ENCODE measurements at regions not wholly inside any gene's neighbourhood (a gene's known extent, or its start where the extent isn't known, plus 50 kb on each side); places are given as distances from the start of the nearest gene placed in this dataset.
"Not testable (repeated sequence)": the region's sequence is repeated elsewhere in the genome, so short reads cannot be mapped to it uniquely, and the experiment has no call there.

GRCh38 chr20:53727239-53727638 is 133.6 kb upstream of the ZNF217 start:
- CTCF ChIA-PET = interaction anchor here (2.0 kb wide), 1 partner anchor 9 kb away, joined by 5 read pairs; no protein-coding TSS in a partner anchor
- not testable (repeated sequence) for H3K36me3 Mint-ChIP-seq (ENCODE audit: low read depth); H3K27me3 Mint-ChIP-seq

GRCh38 chr20:53725575-53725970 is 131.9 kb upstream of the ZNF217 start:
- Mint-ChIP-seq H3K4me1 (peaks cover 41% of the 10 kb centered on the region), H3K27ac (no peak overlapping the region), H3K4me3 (no peak overlapping the region), H3K36me3 (ENCODE audit: low read depth) (peaks cover 7% of the 10 kb centered on the region), H3K27me3 (no peaks in the 10 kb centered on the region), H3K9me3 (peaks cover 3% of the 10 kb centered on the region)
- ChIA-PET POLR2A (no interaction called here), CTCF (interaction anchor here (0.7 to 2.0 kb wide), 2 partner anchors 10 to 173 kb away, joined by 5 read pairs; no protein-coding TSS in a partner anchor)
- DNase-seq = no peak

More at GRCh38 chr20:53727239-53727638, 133.6 kb upstream of the ZNF217 start:
- H3K4me1 Mint-ChIP-seq = peaks cover 33% of the 10 kb centered on the region
- DNase-seq, POLR2A ChIA-PET, H3K9me3 Mint-ChIP-seq, H3K27ac Mint-ChIP-seq, H3K4me3 Mint-ChIP-seq: not testable (repeated sequence)

- Mint-ChIP-seq H3K4me1 (peaks cover 30% of the 10 kb centered on the region), H3K27me3 (no peaks in the 10 kb centered on the region), H3K27ac (no peak overlapping the region), H3K36me3 (ENCODE audit: low read depth) (peaks cover 7% of the 10 kb centered on the region), H3K9me3 (peaks cover 3% of the 10 kb centered on the region), H3K4me3 (no peak overlapping the region)
- no peak for DNase-seq
- CTCF ChIA-PET = no interaction called here
- POLR2A ChIA-PET = no interaction called here
These were observed 130.0 kb upstream of the ZNF217 start for GRCh38 chr20:53723621-53724020.

- ChIA-PET CTCF (interaction anchor here (1.1 to 1.2 kb wide), 2 partner anchors 28 to 193 kb away, joined by 3 read pairs; no protein-coding TSS in a partner anchor), POLR2A (no interaction called here)
- H3K9me3 Mint-ChIP-seq = peaks cover 3% of the 10 kb centered on the region
- peak; percentile 33 for DNase-seq
- H3K27me3 Mint-ChIP-seq = no peaks in the 10 kb centered on the region
- H3K27ac Mint-ChIP-seq = peak overlapping the region; percentile 77
- H3K4me1 Mint-ChIP-seq = peaks cover 24% of the 10 kb centered on the region
- H3K4me3 Mint-ChIP-seq = no peak overlapping the region
- H3K36me3 Mint-ChIP-seq (ENCODE audit: low read depth) = peaks cover 5% of the 10 kb centered on the region
These were observed 129.4 kb upstream of the ZNF217 start for GRCh38 chr20:53723045-53723444.

- Mint-ChIP-seq H3K27ac (peak overlapping the region; percentile 77), H3K36me3 (ENCODE audit: low read depth) (peaks cover 5% of the 10 kb centered on the region), H3K4me1 (peaks cover 23% of the 10 kb centered on the region), H3K9me3 (peaks cover 3% of the 10 kb centered on the region), H3K4me3 (no peak overlapping the region), H3K27me3 (no peaks in the 10 kb centered on the region)
- no peak for DNase-seq
- ChIA-PET CTCF (interaction anchor here (0.6 to 1.2 kb wide), 4 partner anchors 29 to 213 kb away, joined by 3 read pairs; no protein-coding TSS in a partner anchor), POLR2A (no interaction called here)
These were observed 128.9 kb upstream of the ZNF217 start for GRCh38 chr20:53722515-53723036.

GRCh38 chr20:53721445-53721963 is 127.9 kb upstream of the ZNF217 start:
- POLR2A ChIA-PET; H3K4me3 Mint-ChIP-seq; H3K9me3 Mint-ChIP-seq; DNase-seq; H3K27me3 Mint-ChIP-seq; H3K36me3 Mint-ChIP-seq (ENCODE audit: low read depth); H3K27ac Mint-ChIP-seq: not testable (repeated sequence)
- H3K4me1 Mint-ChIP-seq = peaks cover 23% of the 10 kb centered on the region
- CTCF ChIA-PET = interaction anchor here (1.2 kb wide), 1 partner anchor 194 kb away, joined by 3 read pairs; no protein-coding TSS in a partner anchor

- not testable (repeated sequence) for H3K36me3 Mint-ChIP-seq (ENCODE audit: low read depth)
These were observed 125.6 kb upstream of the ZNF217 start for GRCh38 chr20:53719171-53719803.

GRCh38 chr20:53718142-53719021 is 124.7 kb upstream of the ZNF217 start:
- DNase-seq = no peak

More at GRCh38 chr20:53719171-53719803, 125.6 kb upstream of the ZNF217 start:
- H3K4me1 Mint-ChIP-seq = peaks cover 27% of the 10 kb centered on the region
- ChIA-PET POLR2A (interaction anchor here (0.7 kb wide), 1 partner anchor 593 kb away, joined by 3 read pairs; no protein-coding TSS in a partner anchor), CTCF (interaction anchor here (0.6 to 2.9 kb wide), 6 partner anchors 11 to 166 kb away, joined by 3 to 15 read pairs (median 4); no protein-coding TSS in a partner anchor)
- H3K27me3 Mint-ChIP-seq, H3K27ac Mint-ChIP-seq, H3K4me3 Mint-ChIP-seq, H3K9me3 Mint-ChIP-seq, DNase-seq: not testable (repeated sequence)

GRCh38 chr20:53716395-53716794 is 122.8 kb upstream of the ZNF217 start:
- Mint-ChIP-seq H3K9me3 (peaks cover 3% of the 10 kb centered on the region), H3K4me3 (no peak overlapping the region), H3K36me3 (ENCODE audit: low read depth) (peaks cover 4% of the 10 kb centered on the region), H3K27ac (no peak overlapping the region), H3K4me1 (peaks cover 22% of the 10 kb centered on the region), H3K27me3 (no peaks in the 10 kb centered on the region)
- no peak for DNase-seq
- POLR2A ChIA-PET = no interaction called here
- CTCF ChIA-PET = interaction anchor here (0.6 kb wide), 1 partner anchor 548 kb away, joined by 4 read pairs; no protein-coding TSS in a partner anchor

More at GRCh38 chr20:53718142-53719021, 124.7 kb upstream of the ZNF217 start:
- H3K9me3 Mint-ChIP-seq = peaks cover 3% of the 10 kb centered on the region
- H3K4me1 Mint-ChIP-seq = peaks cover 23% of the 10 kb centered on the region
- H3K27ac Mint-ChIP-seq = no peak overlapping the region
- ChIA-PET CTCF (interaction anchor here (0.6 to 2.9 kb wide), 6 partner anchors 10 to 183 kb away, joined by 3 to 15 read pairs (median 4); no protein-coding TSS in a partner anchor), POLR2A (interaction anchor here (0.7 kb wide), 1 partner anchor 592 kb away, joined by 3 read pairs; no protein-coding TSS in a partner anchor)
- peaks cover 5% of the 10 kb centered on the region for H3K36me3 Mint-ChIP-seq (ENCODE audit: low read depth)
- no peaks in the 10 kb centered on the region for H3K27me3 Mint-ChIP-seq
- H3K4me3 Mint-ChIP-seq = no peak overlapping the region

GRCh38 chr20:53714524-53714923 is 120.9 kb upstream of the ZNF217 start:
- no peak for DNase-seq
- Mint-ChIP-seq H3K4me3 (no peak overlapping the region), H3K36me3 (ENCODE audit: low read depth) (no peaks in the 10 kb centered on the region), H3K27ac (no peak overlapping the region), H3K9me3 (no peaks in the 10 kb centered on the region), H3K27me3 (no peaks in the 10 kb centered on the region), H3K4me1 (peaks cover 28% of the 10 kb centered on the region)
- CTCF ChIA-PET = interaction anchor here (1.0 kb wide), 1 partner anchor 11 kb away, joined by 3 read pairs; no protein-coding TSS in a partner anchor
- POLR2A ChIA-PET = no interaction called here

- no peak for DNase-seq
- H3K9me3 Mint-ChIP-seq = no peaks in the 10 kb centered on the region
- H3K27ac Mint-ChIP-seq = no peak overlapping the region
- H3K4me1 Mint-ChIP-seq = peaks cover 39% of the 10 kb centered on the region
- H3K36me3 Mint-ChIP-seq (ENCODE audit: low read depth) = no peaks in the 10 kb centered on the region
- POLR2A ChIA-PET = no interaction called here
- CTCF ChIA-PET = interaction anchor here (1.4 kb wide), 1 partner anchor 13 kb away, joined by 3 read pairs; no protein-coding TSS in a partner anchor
- H3K4me3 Mint-ChIP-seq = no peak overlapping the region
- no peaks in the 10 kb centered on the region for H3K27me3 Mint-ChIP-seq
These were observed 119.9 kb upstream of the ZNF217 start for GRCh38 chr20:53713328-53714056.

All from activated CD4-positive, alpha-beta T cell treated with anti-CD3 and anti-CD28 coated beads, Interleukin-2, amount 10 ng/mL, durations not matched to agents 7 days and 5 days (primary cell).